A172 (cell line): ENCODE measurements at regions not wholly inside any gene's neighbourhood (a gene's known extent, or its start where the extent isn't known, plus 50 kb on each side); places are given as distances from the start of the nearest gene placed in this dataset.

Source experiments
- DNase-seq: peaks from one replicate; pipeline ENCODE4 v3.0.0-alpha.2; 2015; ENCODE audit warnings: low spot score

DNA sequence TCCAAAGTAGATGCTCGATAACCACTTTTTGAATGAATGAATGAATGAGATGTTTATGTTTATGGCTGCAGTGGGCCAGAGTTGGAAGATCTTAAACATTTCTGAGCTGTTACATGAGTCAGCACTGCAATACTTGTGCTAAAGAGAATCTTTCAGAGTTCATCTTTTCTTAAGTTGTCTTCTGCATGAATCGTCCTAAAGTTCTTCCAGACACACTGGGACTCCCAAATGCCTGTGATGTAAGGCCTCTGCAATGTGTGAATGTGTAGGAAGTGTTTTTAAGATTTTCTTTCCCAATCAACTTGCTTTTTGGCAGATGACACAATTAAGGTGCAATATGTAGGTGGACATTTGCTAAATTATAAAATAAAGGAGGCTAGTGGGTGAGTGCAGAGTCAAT, 50.3 kb upstream of the TRIM9 start:
- no peak for DNase-seq

DNA sequence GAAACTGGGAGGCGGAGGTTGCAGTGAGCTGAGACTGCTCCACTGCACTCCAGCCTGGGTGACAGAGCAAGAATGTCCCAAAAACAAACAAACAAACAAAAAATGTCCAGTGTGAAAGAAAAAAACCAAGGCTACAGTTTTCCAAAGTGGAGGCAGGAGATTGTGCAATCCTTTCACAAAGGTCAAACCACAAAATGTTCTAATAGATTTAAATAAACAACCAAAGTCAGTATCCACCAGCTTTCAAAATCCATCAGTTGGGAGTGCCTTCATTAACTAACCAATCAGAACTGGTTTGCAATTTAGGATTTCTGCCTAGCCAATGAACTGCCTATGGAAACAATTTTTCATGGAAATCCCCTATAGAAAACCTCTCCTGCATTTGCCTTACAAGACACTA, 52.3 kb upstream of the TRIM9 start:
- no peak for DNase-seq

DNA sequence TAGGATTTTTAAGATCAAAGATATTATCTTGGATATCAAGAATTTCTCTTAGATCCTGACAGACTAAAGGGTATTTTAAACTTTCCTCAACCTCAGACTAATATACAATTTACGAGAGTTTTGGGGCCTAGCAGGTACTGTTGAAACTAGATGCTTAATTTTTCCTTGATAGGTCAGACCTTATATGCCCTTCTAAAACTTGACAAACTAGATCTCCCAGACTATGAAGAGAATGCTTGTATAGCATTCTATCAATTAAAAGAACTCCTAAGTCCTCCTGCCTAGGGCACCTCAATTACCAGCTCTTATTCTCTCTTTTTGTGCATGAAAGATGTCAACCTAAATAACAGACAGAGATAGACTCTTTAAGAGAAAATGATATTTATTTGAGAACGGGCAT, 60.4 kb upstream of the TRIM9 start:
- no peak for DNase-seq

DNA sequence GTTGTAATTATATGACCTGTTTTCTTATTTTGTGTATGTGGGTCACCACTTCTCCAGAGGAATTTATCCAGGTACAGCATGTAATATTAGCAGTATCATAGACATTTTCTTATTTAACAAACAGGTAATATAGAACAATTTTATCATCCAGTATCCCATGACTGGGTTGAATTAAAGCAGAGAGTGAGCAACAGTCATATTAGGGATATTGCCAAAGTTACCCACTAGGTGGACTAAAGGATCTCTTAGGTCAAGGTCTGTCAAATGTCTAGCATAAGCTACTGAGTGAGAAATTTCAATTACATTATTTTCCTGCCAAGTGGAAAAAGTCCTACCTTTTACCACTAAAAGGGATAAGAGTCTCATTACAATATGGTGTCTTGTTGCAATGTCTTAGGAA, 62.1 kb upstream of the TRIM9 start:
- no peak for DNase-seq

DNA sequence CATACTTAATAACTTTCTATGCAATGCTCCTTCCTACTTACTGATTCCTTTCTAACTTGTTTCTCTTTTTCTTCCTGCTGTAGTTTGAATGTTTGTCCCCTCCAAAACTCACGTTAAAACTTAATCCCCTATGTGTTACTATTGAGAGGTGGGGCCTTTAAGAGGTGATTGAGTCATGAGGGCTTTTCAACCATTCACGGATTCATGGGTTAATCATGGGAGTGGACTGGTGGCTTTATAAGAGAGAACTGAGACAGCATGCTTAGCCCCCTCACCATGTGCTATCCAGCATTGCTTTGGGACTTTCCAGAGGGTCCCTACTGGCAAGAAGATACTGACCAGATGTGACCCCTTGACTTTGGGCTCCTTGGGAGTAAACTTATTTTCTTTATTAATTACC, 66.0 kb upstream of the TRIM9 start:
- DNase-seq = no peak

DNA sequence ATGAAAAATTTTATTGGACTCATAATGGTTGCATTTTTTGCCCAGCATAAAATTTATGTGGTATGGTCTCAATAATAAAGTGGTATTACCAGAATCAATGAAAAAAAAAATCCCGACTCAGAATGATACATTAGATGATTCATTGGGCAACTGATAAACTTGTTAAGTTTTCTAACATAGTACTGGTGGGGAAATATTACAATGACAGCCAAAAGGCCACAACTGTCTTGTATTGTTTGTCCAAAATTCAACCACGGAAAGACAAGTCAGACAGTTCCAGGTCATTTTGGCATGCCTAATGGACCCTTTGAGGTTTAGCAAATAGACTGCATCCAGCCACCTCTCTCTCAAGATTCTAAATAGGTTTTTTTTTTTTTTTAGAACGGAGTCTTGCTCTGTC, 70.5 kb upstream of the TRIM9 start:
- no peak for DNase-seq

DNA sequence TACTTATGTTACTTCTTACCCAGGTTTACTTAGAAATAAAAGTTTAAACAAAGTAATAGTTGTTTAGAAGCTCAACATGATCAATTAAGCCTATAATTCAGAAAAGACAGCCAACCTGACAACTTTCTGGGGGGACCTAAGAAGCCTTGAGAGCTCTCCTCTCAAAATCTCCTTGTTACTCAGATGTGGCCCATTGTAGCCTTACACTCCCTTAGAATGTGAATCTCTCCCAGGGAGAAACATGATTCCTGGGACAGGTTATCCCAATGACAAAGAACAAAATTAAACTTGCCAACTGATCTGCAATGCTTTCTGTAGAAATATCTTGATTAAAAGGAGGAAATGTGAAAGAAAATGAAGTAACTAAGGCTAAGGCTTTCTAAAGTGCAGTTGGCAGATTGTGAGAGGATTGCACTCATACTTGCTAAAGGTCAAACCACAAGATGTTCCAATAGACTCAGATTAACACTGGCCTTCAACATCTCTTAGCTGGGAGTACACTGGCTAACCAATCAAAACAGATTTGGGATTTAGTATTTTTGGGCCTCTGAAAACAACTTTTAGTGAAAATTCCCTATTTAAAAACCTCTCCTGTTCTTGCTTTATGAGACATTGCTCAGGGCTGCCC, 72.3 kb upstream of the TMX1 start:
- DNase-seq = no peak

DNA sequence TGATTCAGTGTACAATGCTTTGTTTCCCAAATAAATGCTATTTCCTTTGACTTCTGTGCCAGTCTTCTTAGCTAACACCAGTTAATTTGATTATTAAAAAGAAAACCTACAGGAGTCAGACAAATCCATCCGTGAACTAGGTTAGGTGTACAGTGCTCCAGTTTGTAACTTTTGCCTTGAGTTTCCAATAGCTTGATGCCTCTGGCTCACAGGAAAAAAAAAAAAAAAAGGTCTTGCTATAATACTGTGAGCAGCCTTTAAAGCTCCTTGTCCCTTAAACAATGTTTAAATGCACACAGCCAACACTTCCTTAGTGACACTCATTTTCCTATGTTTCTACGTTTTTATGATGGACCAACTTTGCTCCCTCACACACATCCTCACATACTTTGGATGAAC, 71.8 kb upstream of the TMX1 start:
- no peak for DNase-seq

DNA sequence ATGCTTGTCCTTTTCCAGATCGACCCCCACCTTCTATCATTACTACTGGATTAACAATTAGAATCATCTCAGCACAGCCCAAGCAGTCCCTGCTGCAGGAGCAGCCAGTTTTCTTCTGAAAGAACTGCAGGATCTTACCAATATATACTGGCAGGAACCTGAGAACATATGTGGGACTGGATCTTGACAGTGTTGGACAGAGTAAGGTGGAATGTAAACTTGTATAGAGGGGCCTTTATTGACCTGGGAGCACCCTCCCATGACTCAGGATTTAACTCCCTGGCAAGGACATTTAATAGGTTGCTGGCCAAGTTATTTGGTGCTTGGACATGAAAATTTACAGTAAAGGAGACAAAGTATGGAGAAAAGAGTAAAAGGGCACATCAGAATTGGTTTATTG, 66.2 kb upstream of the TMX1 start:
- no peak for DNase-seq

DNA sequence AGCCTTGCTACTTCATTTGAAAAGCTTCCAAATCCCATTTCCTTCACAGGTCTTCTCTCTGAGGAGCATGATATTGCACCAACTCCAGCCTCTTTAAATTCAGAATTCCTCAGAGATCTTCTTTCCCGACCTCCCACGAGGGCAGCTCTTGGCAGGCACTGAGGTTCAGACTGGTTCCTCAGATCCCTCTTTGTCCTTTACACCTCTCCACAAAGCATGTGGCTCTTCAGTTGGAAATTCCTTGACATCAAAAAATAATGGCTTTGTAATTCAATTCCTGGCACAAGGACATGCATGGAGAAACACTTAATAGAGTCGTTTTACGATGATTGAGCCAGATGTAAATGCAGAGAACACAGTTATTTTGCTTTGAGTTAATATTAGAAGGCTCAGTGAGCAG, 63.2 kb upstream of the TMX1 start:
- no peak for DNase-seq

DNA sequence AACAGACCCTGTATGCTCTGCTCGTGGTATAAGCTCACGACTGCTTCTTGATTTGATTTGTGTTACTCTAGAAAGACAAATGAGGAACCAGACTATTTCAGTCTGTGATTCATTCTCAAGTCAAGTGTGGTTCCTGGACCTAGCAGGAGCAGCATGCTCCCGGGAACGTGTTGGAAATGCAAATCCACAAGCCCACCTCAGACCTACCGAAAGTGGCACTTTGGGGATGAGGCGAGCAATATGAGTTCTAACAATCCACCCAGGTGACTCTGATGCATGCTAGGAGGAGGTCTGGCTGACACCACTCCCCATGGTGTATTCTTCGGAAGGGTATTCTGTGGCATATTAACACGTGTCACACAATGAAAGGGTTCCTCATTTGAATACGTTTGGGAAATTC, 59.5 kb upstream of the TMX1 start:
- no peak for DNase-seq

DNA sequence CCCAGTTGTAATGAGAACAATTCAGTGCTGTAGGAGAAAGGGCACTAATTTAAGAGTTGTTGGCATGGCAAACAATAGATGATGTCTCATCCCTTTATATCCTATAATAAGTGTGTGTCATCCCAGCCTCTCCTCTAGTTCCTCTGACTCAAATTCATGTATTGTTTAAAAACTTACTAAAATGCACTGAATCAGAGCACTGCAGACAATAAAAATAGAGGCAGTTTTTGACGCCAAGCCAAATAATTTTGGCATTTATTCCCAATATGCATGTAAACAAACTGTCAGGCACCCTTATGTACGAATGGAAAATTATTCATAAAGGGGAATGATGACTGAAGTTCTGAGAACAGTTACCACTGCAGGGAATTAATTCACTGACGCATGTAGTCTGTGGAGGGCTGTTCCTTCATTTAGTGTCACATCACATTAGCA, 57.9 kb upstream of the TMX1 start:
- peak; percentile 24 for DNase-seq

DNA sequence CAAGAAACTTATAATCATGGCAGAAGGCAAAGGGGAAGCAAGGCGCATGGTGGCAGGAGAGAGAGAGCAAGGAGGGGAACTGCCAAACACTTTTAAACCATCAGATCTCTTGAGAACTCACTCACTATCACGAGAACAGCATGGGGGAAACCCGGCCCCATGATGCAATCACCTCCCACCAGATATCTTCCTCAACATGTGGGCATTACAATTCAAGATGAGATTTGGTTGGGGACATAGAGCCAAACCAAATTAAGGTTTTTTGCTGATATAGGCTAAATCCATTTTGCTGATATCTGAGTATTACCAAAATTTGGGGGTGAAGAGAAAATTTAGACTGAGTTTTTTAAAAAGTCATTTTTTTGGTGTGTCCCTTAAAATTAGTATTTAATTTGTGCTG, 54.9 kb upstream of the TMX1 start:
- DNase-seq = no peak

DNA sequence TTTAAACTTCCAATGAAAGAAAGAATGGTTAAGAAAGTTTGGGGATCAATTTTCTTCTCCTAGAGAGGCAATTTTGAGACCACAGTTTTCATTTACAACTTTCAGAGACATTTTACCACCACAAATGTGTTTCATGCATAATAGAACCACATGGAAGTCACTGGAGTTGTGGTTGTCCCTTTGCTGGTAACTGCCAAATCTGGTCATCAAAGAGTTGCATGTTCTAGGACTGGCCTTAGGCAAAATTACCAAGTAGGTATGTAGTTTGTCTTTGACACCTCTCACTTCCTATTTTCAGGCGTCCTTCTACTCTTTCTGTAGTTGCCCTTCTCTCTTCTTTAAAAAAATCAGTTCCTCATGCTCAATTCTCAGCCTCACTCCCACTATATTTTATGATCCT, 54.3 kb upstream of the TMX1 start:
- DNase-seq = no peak

DNA sequence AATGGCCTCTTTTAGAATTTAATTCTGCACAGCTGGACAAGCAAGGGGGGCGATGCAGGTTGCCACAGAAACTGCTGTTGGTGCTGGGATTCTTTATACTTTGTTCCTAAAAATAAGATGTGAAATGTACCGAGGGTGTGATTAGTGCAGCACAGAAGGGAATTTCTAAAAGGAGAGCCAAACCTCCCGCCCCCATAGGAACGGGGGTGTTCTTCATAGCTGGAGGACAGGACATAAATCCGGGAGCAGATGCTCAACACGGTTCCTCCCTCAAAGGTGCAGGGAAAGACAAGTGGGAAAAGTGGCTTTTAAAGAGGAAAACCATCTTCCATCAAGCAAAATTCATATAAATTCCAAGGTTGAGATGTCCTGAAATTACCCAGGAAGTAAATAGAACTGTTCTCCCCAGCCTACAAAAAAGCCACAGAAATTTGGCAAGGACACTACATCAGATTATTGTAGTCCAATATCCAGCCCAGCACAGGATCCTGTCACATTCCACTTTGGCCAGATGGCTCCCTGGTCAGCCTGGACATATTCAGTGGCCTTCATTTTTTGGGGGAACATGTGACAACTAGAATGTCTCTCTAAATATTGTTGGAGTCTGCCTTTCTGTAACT, 51.4 kb upstream of the TMX1 start:
- DNase-seq = no peak

DNA sequence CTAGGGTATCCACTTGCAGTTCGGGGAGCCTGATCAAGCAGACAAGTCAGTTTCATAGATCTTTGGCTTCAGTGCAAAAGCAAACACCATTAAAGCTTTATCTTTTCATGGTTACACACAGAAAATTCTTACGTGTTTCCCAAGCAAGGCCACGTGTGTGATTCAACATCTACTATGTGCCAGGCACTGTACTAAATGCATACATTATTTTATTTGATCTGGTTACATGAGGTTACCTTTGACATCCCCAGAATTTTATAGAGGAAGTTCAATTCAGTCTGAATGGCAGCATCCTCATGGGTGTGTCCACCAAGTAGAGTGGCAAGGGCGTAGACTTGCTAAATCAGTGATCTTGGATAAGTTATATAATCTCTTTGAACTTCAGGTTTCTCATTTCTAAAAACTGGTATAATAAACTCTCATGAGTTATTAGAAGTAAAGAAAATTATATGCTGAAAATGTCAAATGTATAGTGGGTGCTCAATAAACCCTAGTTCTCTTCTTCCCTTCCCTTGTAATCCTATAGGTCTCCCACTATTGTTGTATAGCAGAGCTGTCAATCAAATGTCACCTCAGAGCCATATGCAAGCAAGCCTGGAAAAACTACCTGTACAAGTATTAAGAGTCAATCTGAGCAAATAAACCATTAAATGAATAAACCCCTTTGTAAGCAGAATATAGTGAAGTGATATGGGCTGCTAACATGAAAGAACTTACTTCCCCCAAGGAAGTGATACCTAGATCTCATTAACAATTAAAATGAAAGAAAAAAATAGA, 50.3 kb upstream of the TMX1 start:
- no peak for DNase-seq
